ENCODE measurements at regions not wholly inside any gene's neighbourhood (a gene's known extent, or its start where the extent isn't known, plus 50 kb on each side); places are given as distances from the start of the nearest gene placed in this dataset.

DNA sequence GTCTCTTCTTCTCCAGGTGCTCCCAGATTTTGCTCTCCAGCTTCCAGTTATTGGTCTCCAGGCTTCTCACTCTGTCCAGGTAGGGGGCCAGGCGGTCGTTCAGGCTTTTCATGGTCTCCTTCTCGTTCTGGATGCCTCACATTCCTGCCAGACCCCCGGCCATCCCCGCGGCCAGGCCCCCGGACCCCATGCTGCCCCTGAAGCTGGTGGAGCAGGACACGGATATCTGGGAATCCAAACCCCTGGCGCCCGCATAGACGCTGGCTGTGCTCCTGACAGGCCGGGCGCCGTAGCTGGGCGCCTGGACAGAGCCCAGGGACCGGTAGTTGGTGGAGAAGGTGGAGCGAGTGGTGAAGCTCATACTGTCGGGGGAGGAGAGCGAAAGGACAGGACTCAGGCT lies 534.4 kb upstream of the TLE4 start:
- Histone ChIP-seq H3K27me3 (ENCODE audit: control insufficient read depth, insufficient read depth, low read length) (no peaks in the 10 kb centered on the region), H3K4me1 (ENCODE audit: control insufficient read depth, insufficient read depth, low read length) (no peaks in the 10 kb centered on the region), H3K36me3 (ENCODE audit: control insufficient read depth, insufficient read depth, low read length) (no peaks in the 10 kb centered on the region), H3K9ac (ENCODE audit: low read length) (no peak overlapping the region), H3K4me3 (ENCODE audit: low read length) (no peak overlapping the region), H3K27ac (ENCODE audit: low read depth, low read length) (no peak overlapping the region)

- Histone ChIP-seq H3K36me3 (ENCODE audit: control insufficient read depth, insufficient read depth, low read length) (no peaks in the 10 kb centered on the region), H3K9ac (ENCODE audit: low read length) (no peak overlapping the region), H3K4me3 (ENCODE audit: low read length) (no peak overlapping the region), H3K4me1 (ENCODE audit: control insufficient read depth, insufficient read depth, low read length) (no peaks in the 10 kb centered on the region), H3K27me3 (ENCODE audit: control insufficient read depth, insufficient read depth, low read length) (no peaks in the 10 kb centered on the region), H3K27ac (ENCODE audit: low read depth, low read length) (no peak overlapping the region)
Measured at GRCh38 chr9:79040671-79041070, 531.1 kb upstream of the TLE4 start.

GRCh38 chr9:79041266-79041665 lies 530.5 kb upstream of the TLE4 start:
- Histone ChIP-seq H3K9ac (ENCODE audit: low read length) (no peak overlapping the region), H3K4me1 (ENCODE audit: control insufficient read depth, insufficient read depth, low read length) (no peaks in the 10 kb centered on the region), H3K36me3 (ENCODE audit: control insufficient read depth, insufficient read depth, low read length) (no peaks in the 10 kb centered on the region)

DNA sequence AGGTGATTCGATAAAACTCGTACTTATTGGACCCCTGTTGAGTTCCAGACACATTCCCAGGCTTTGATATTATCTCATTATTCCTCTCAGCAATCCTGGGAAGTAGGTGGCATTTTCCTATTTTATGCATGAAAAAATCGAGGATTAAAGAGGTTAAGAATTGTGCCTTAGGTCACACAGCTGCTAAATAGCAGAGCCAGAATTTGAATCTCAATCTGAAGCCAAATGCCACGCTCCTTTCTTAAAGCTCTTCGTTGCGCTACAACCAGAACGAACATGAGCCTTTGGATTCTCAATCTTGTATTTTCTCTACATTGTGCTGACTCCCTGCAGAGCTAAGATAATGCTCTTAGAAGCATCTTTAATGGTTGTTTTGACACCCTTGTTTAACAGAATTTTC lies 527.8 kb upstream of the TLE4 start:
- H3K9ac ChIP-seq (ENCODE audit: low read length): no peak overlapping the region
- no peaks in the 10 kb centered on the region for H3K36me3 ChIP-seq (ENCODE audit: control insufficient read depth, insufficient read depth, low read length)
- no peaks in the 10 kb centered on the region for H3K27me3 ChIP-seq (ENCODE audit: control insufficient read depth, insufficient read depth, low read length)
- H3K4me1 ChIP-seq (ENCODE audit: control insufficient read depth, insufficient read depth, low read length): no peaks in the 10 kb centered on the region
- H3K27ac ChIP-seq (ENCODE audit: low read depth, low read length): no peak overlapping the region
- H3K4me3 ChIP-seq (ENCODE audit: low read length): no peak overlapping the region

More at GRCh38 chr9:79041266-79041665, 530.5 kb upstream of the TLE4 start:
- Histone ChIP-seq H3K4me3 (ENCODE audit: low read length) (no peak overlapping the region), H3K27me3 (ENCODE audit: control insufficient read depth, insufficient read depth, low read length) (no peaks in the 10 kb centered on the region), H3K27ac (ENCODE audit: low read depth, low read length) (no peak overlapping the region)

- Histone ChIP-seq H3K9ac (ENCODE audit: low read length) (no peak overlapping the region), H3K36me3 (ENCODE audit: control insufficient read depth, insufficient read depth, low read length) (no peaks in the 10 kb centered on the region), H3K27ac (ENCODE audit: low read depth, low read length) (no peak overlapping the region), H3K27me3 (ENCODE audit: control insufficient read depth, insufficient read depth, low read length) (no peaks in the 10 kb centered on the region), H3K4me1 (ENCODE audit: control insufficient read depth, insufficient read depth, low read length) (no peaks in the 10 kb centered on the region), H3K4me3 (ENCODE audit: low read length) (no peak overlapping the region)
Measured at GRCh38 chr9:79046401-79046800, 525.4 kb upstream of the TLE4 start.

DNA sequence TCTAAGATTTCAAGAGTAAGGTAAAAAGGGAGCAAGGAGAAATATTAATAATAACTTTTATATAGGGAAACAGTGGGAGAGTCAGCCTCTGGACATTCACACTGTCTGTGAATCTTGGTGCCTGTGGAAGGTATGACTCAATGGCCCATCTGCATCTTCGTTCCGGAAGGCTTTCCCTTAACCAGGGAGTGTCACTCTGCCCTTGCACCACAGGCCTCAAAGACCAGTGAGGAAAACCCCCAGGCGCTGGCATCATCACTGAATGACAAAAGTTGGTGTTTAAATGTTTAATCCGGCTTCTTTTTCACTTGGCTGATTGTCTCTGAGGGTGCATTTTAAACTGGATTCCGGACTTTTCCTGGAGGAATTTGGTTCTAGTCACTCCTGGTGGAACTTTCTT lies 522.4 kb upstream of the TLE4 start:
- H3K9ac ChIP-seq (ENCODE audit: low read length): no peak overlapping the region
- H3K4me1 ChIP-seq (ENCODE audit: control insufficient read depth, insufficient read depth, low read length): no peaks in the 10 kb centered on the region
- H3K36me3 ChIP-seq (ENCODE audit: control insufficient read depth, insufficient read depth, low read length): no peaks in the 10 kb centered on the region
- H3K27ac ChIP-seq (ENCODE audit: low read depth, low read length): no peak overlapping the region
- no peaks in the 10 kb centered on the region for H3K27me3 ChIP-seq (ENCODE audit: control insufficient read depth, insufficient read depth, low read length)
- H3K4me3 ChIP-seq (ENCODE audit: low read length): no peak overlapping the region

DNA sequence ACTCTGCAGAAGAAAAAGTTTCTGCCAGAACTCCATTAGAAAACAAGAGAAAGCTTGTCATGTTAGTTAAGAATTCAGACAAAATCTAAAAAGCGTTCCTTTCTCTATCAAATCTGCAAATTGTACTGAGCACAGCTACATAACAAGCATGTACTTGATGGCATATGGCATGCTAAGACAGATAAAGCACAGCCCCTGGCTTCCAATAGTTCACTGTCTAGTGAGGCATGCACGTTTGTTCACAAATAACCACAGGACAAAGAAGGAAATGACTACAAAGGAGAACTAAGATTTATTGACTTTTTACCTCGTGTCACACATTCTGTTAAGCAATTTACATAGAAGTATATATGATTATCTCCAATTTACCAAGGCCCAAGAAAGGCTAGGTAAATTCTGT lies 518.2 kb upstream of the TLE4 start:
- Histone ChIP-seq H3K9ac (ENCODE audit: low read length) (no peak overlapping the region), H3K4me3 (ENCODE audit: low read length) (no peak overlapping the region), H3K27ac (ENCODE audit: low read depth, low read length) (no peak overlapping the region), H3K36me3 (ENCODE audit: control insufficient read depth, insufficient read depth, low read length) (no peaks in the 10 kb centered on the region), H3K4me1 (ENCODE audit: control insufficient read depth, insufficient read depth, low read length) (no peaks in the 10 kb centered on the region), H3K27me3 (ENCODE audit: control insufficient read depth, insufficient read depth, low read length) (no peaks in the 10 kb centered on the region)

GRCh38 chr9:79054500-79054899 lies 517.3 kb upstream of the TLE4 start:
- Histone ChIP-seq H3K27ac (ENCODE audit: low read depth, low read length) (no peak overlapping the region), H3K9ac (ENCODE audit: low read length) (no peak overlapping the region), H3K36me3 (ENCODE audit: control insufficient read depth, insufficient read depth, low read length) (no peaks in the 10 kb centered on the region), H3K4me3 (ENCODE audit: low read length) (no peak overlapping the region), H3K27me3 (ENCODE audit: control insufficient read depth, insufficient read depth, low read length) (no peaks in the 10 kb centered on the region), H3K4me1 (ENCODE audit: control insufficient read depth, insufficient read depth, low read length) (no peaks in the 10 kb centered on the region)

DNA sequence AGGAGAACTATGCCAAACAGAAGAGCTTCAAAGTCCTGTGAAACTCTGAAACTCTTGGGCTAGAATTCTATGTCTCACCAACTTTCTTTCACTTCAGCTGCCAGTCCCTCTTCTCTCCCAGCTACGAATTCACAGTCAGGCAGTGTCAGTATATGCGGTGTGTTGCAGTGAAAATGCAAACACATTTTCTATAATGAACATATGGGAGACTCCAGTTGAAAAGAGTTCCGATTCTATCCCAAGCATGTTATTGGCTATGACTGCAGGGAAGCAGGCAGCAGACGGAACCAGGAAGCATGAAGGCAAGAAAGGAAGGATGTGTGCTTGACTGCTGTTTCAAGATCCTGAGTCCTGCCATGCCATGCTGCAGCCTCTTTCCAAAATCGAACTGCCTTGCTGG lies 515.7 kb upstream of the TLE4 start:
- Histone ChIP-seq H3K4me3 (ENCODE audit: low read length) (no peak overlapping the region), H3K4me1 (ENCODE audit: control insufficient read depth, insufficient read depth, low read length) (no peaks in the 10 kb centered on the region), H3K9ac (ENCODE audit: low read length) (no peak overlapping the region), H3K27ac (ENCODE audit: low read depth, low read length) (no peak overlapping the region), H3K36me3 (ENCODE audit: control insufficient read depth, insufficient read depth, low read length) (no peaks in the 10 kb centered on the region), H3K27me3 (ENCODE audit: control insufficient read depth, insufficient read depth, low read length) (no peaks in the 10 kb centered on the region)

GRCh38 chr9:79057576-79057975 lies 514.2 kb upstream of the TLE4 start:
- Histone ChIP-seq H3K27ac (ENCODE audit: low read depth, low read length) (no peak overlapping the region), H3K4me3 (ENCODE audit: low read length) (no peak overlapping the region)

DNA sequence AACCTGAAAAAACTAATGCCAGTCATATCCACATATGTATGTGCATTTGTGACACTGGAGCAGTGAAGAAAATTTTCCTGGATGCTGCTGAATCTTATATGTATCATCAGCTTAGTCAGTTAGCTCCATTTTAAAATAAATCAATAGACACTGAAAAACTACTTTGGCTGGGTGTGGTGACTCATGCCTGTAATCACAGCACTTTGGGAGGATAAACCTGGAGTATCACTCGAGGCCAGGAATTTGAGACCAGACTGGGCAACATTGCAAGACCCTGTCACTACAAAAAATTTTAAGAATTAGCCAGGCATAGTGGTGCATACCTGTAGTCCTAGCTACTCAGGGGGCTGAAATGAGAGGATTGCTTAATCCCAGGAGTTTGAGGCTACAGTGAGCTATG lies 511.0 kb upstream of the TLE4 start:
- Histone ChIP-seq H3K4me1 (ENCODE audit: control insufficient read depth, insufficient read depth, low read length) (no peaks in the 10 kb centered on the region), H3K36me3 (ENCODE audit: control insufficient read depth, insufficient read depth, low read length) (no peaks in the 10 kb centered on the region)

More at GRCh38 chr9:79057576-79057975, 514.2 kb upstream of the TLE4 start:
- no peak overlapping the region for H3K9ac ChIP-seq (ENCODE audit: low read length)
- no peaks in the 10 kb centered on the region for H3K36me3 ChIP-seq (ENCODE audit: control insufficient read depth, insufficient read depth, low read length)
- H3K27me3 ChIP-seq (ENCODE audit: control insufficient read depth, insufficient read depth, low read length): no peaks in the 10 kb centered on the region
- H3K4me1 ChIP-seq (ENCODE audit: control insufficient read depth, insufficient read depth, low read length): no peaks in the 10 kb centered on the region

GRCh38 chr9:79061752-79062616 lies 509.8 kb upstream of the TLE4 start:
- no peak overlapping the region for H3K9ac ChIP-seq (ENCODE audit: low read length)
- no peaks in the 10 kb centered on the region for H3K4me1 ChIP-seq (ENCODE audit: control insufficient read depth, insufficient read depth, low read length)
- H3K4me3 ChIP-seq (ENCODE audit: low read length): no peak overlapping the region
- no peaks in the 10 kb centered on the region for H3K27me3 ChIP-seq (ENCODE audit: control insufficient read depth, insufficient read depth, low read length)
- no peak overlapping the region for H3K27ac ChIP-seq (ENCODE audit: low read depth, low read length)
- H3K36me3 ChIP-seq (ENCODE audit: control insufficient read depth, insufficient read depth, low read length): no peaks in the 10 kb centered on the region

More for the DNA sequence above, 511.0 kb upstream of the TLE4 start:
- H3K9ac ChIP-seq (ENCODE audit: low read length): no peak overlapping the region
- no peak overlapping the region for H3K27ac ChIP-seq (ENCODE audit: low read depth, low read length)
- no peaks in the 10 kb centered on the region for H3K27me3 ChIP-seq (ENCODE audit: control insufficient read depth, insufficient read depth, low read length)
- H3K4me3 ChIP-seq (ENCODE audit: low read length): no peak overlapping the region

GRCh38 chr9:79073201-79073600 lies 498.6 kb upstream of the TLE4 start:
- H3K9ac ChIP-seq (ENCODE audit: low read length): no peak overlapping the region
- no peak overlapping the region for H3K4me3 ChIP-seq (ENCODE audit: low read length)
- H3K4me1 ChIP-seq (ENCODE audit: control insufficient read depth, insufficient read depth, low read length): no peaks in the 10 kb centered on the region
- no peaks in the 10 kb centered on the region for H3K27me3 ChIP-seq (ENCODE audit: control insufficient read depth, insufficient read depth, low read length)
- no peaks in the 10 kb centered on the region for H3K36me3 ChIP-seq (ENCODE audit: control insufficient read depth, insufficient read depth, low read length)
- H3K27ac ChIP-seq (ENCODE audit: low read depth, low read length): no peak overlapping the region

All from rectal smooth muscle tissue (tissue), 1 donor.